ENCODE measurements at regions not wholly inside any gene's neighbourhood (a gene's known extent, or its start where the extent isn't known, plus 50 kb on each side); places are given as distances from the start of the nearest gene placed in this dataset.
"Not testable (repeated sequence)": the region's sequence is repeated elsewhere in the genome, so short reads cannot be mapped to it uniquely, and the experiment has no call there.

DNA sequence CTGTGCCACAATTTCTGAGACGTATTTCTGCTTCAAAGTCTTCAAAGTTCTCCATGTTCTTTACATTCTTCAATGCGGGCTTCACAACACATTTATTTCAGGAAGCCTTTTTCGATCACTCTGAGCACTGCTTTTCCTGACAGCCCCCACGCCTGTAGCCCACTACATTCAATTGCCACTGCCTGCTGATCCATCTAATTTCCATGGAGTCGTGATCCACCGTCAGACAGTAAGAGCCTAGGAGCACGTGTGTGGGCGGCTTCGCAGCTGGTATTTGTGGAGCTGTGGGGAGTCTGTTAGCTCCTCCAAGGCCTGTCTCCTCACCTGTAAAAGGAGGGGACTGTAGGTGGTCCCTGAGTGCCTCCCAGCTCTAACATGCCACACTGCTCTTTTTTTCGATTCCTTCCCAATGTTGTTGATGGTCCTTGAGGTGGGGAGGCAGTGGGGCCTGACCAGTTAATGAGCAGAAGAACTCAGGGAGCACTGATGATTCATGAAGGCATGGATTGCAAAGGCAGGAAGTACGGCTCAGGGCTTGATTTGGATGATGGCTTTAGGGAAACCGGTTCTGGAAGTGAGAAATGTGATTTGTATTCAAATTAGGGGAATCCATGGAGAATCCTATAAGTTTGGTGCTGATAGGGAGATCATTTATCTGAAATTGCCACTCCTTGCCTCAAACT lies 401.1 kb upstream of the PODXL start:
- no peak for FAIRE-seq

DNA sequence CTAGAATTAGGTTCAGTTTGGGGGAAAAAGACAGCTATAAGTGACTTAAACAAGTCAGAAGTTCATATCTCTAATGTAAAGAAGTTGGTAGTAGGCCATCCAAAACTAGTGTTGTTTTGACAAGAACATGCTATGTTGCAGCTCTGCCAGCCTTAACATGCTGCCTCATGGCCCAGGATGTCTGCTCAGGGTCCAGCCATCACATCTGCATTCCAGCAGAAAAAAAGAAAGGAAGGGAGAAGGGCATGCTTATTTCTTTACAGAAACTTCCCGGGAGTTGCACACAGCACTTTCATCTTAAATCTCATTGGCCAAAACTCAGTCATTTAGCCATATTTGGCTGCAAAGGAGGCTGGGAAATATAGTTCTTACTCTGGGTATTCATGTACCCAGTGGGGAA lies 400.4 kb upstream of the PODXL start:
- FAIRE-seq = no peak

DNA sequence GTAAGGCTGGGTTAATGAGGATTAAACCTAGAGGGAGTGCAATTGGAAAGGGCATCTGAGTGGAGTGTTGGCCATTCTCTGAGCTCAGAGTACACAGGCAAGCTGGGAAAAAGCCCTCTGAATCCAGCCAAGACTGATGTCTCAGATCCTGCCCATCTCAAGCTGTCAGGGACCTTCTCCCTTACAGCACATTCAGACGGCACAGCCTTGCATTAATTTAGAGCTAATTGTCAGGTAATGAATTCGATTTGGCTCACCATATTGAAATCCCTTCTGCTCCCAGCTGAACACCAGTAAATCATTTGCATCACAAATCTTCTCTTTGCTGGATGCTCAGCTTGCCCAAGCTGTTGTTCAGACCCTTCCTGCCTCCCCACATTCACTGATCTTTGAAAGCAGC lies 399.3 kb upstream of the PODXL start:
- FAIRE-seq = no peak

DNA sequence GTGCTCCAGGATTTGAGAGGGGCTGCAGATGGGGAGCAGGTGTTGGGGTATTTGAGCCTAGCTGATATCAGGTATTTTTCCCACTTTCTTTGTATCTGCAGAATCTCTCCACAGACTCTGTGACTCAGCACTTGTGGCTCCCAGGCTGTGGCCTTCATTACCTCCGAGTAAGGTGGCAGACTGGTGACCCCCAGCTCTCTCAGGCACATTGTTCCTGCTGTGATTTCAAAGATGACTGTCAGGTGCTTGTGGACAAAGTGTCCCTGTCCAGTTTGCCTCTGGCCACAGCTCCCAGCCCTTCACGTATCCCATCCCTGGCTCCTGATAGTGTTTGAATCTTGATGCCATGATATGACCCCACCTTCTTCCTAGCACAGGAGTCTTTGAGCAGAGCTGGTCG lies 396.8 kb upstream of the PODXL start:
- FAIRE-seq = no peak

DNA sequence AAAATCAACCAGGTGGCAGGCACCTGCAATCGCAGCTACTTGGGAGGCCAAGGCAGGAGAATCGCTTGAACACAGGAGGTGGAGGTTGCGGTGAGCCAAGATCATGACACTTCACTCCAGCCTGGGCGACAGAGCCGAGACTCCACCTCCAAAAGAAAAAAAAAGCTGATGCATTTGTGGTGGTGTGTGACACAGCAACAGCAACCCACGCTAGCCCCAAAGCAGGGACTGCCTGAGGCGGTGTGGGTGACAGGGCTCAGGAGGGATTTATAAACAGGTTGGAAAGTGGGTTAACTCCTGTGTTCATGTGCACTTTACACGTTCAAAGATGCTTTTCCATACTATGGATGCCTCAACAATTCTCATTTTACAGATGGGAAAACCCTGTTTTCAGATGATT lies 395.9 kb upstream of the PODXL start:
- no peak for FAIRE-seq

DNA sequence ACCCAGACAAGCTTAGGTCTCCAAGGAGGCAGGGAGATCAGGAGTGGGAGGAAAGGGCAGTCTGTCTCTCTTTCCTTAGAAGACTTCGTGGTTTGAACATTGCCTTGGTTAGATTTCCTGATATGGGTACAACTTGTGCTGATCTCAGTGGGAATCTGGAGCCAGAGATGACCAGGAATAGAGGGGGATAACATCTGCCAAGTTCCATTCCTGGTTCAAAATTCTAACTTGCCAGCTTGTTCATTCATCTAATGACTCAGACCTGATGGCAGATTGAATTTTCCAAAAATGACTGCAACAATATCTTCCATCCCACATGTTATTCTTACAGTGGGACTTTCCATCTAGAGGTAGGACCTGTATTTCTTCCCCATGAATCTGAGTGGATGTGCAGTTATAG lies 394.3 kb upstream of the PODXL start:
- no peak for FAIRE-seq

DNA sequence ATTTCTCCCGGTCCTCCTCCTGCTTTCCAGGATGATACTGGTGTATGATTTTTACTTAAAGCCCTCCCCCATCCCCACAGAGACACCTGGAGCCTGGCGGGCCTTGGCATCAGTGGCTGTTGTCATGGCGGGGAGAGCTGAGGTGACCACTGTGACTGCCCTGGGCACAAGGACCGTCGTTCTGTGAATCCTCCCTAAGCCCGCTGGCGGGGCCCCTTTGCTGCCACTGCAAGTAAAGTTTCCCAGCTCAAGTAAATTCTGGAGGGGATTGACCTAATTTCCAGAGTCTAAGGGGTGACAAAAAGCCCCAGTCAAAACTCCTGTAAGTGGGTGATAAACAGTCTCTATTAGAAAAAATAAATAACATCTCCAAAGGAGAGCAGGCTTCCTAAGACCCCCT lies 393.2 kb upstream of the PODXL start:
- no peak for FAIRE-seq

DNA sequence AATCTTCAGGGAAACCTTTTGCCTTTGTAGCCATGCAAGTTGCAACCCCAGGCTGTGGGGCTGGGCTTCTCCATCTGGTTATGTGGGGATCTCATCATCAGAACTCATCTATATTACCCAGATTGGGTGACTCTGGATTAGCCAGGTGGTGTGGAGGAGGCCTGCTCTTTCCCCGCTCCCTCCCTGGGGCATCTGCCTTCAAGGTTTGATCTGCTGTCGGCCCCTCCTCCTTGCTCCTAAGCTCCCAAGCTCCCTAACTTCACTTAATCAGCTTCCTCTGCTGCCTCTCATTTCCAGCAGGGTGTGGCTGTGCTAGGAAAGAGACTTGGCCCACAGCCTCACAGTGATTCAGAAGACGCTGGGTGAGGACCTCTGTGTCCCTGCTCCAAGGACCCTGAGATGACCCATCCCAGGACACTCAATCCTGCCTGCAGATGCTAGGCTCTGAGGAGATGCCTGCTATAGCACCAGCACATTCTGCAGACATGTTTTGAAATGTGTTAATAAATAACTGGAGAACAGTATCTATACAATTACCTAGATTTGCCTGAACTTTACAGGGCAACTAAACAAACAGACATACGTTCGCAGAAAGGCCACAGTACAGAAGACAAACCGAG lies 392.1 kb upstream of the PODXL start:
- FAIRE-seq = no peak

DNA sequence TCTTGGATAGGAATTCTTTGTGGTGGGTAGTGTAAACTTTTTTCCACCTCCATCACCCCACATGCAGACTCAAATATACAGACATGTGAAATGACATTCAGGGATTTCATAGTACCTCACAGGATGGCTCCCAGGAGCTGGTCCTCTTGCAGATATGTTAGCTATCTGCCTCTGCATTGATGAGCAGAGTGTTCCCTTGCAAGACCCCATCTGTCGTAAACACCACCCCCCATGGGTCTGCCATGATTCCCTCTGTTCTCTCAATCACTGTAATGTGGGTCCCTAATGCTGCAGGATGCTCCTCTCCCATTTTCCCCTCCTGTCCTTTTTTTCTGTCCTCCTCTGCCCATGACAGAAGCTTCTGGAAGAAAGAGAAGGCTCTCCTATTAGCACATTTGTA lies 391.2 kb upstream of the PODXL start:
- no peak for FAIRE-seq

DNA sequence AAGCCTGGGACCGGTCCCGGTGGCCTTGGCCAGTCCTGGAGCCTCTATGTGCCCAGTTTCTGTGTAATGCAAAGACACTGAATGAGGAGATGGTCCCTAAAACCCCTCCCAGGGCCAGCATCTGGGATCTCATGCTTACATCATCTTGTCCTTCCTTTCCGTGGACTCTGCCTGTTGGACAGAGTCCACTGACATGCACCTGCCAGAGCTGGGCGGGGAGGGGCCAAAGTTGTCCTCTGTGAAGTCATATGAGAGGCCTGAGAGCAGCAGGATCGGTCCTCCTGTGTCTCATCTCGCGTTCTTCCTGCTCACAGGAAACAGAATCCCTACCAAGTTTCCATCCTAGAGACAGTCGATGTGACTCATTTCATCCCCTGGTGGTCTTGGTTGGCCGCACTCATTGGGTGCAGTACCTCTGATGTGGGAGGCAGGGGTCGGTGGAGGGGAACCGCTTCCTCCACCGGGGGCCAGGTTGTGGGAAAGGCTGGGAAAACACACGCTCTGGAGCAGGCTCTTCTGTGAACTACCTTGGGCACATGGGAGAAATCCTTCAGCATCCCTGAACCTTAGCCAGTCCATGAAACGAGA lies 389.6 kb upstream of the PODXL start:
- no peak for FAIRE-seq

DNA sequence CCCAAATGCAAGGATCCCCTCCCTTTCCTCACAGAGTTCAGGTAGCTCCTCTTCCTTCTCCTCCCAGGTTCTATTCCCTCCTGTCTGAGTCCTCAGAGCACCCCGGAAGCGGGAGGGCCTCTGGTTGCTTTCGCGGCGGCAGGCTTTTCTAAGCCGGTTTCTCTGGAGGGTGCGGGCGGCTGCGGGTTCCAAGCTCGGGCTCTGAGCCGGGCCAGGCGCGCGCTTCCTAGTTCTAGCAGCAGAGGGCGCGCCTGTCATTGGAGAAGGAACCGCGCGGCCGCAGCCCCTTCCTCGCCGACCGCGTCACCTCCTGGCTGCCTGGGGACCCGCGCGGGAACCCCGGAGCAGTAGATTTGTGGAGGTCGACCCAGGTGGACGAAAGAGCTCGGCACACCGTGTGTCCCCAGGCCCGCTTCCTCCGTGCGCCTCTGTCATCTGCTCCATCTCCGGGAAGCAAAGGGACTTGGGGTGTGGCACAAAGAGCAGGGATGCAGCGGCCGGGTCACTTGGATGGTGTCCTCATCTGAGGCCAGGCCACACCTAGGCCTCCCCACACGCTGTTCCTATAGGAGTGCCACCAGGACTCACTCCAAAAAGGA lies 389.0 kb upstream of the PODXL start:
- no peak for FAIRE-seq

DNA sequence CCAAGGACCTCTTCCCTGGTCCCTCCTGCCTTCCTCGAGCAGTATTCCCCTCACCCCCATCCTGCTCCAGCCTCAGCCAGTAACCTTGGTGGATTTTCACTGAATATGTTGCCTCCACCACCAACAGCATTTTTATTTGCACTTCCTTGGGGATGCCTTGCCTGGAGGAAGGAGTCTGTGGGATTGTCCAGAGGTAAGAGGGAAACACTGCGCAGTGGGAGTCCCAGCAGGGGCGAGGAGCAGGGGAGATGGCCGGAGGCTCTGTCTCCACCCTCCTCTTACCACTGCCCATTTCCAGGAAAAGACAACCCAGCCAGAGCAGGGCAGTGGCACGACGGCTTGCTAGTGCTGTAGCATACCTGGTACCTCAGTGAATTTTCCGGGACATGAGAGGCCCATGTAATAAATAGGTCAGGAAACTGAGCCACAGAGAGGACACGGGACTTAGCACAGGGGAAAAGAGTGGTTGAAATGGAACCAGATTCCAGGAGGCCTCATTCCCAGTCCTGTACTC lies 388.2 kb upstream of the PODXL start:
- FAIRE-seq = no peak

DNA sequence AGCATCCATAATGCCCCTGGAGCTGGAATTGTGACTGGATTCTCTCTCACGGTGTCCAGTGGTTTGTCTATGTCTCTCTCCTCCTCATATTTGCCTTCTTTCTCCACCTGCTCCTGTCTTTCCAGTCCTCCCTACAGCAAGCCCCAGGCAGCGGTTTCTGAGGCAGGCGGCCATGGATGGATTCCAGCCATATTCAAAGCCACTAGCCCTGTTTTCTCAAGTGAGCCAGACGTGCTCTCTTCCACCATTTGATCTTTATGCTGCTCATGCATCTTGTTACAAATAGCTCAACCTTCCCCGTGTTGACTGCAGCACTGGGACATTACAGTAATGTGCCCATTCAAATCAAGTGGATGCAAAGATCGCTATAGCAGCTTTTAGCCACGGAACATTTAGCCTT lies 387.2 kb upstream of the PODXL start:
- FAIRE-seq = no peak

DNA sequence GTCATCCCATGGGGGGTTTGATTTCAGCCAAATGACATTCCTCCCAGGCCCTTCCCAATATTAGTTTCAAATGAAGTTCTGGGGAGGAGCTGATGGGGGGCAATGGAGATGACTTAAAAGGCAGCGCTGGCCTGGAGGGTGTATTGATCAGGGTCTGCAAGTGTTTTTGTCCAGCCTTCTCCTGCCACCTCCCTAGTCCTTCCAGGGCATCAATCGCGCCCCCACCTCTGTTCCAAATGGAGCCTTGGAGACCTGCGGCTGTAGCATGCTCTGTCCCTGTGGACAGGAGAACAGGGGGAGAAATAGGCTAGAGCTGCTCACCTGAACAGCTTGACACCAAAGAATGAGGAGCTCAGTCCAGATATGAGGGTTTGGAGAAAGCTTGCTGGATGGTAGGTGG lies 386.8 kb upstream of the PODXL start:
- no peak for FAIRE-seq

DNA sequence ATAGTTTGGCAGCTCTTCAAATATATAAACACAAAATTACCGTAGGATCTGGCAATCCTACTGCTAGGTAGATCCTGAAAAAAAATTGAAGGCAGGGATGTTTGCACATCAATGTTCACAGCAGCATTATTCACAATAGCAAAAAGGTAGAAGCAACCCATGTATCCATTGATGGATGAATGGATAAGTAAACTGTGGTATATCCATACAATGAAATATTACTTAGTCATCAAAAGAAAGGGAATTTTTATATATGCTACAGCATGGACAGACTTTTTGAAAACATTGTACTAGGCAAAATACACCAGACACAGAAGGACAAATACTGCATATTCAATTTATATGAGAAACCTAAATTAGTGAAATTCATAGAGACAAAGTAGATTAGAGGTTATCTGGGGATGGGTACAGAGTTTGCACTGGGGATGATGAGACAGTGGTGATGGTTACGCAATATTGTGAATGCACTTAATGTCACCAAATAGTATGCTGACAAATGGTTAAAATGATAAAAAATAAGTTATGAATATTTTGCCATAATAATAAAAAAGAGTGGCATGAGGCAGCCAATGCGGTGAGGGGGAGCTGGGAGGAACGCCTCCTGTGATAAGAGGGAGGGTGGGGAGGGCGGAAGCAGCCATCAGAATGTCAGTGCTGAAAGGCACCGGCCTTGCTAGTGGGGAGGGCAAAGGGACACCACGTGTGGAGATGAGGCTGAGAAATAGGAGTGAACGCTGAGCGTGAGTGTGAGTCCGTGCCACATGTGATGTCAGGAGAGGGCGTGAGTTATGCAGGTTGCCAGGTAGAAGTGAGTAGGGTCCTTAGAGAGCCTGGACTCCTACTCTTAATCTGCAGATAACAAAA lies 386.1 kb upstream of the PODXL start:
- no peak for FAIRE-seq

DNA sequence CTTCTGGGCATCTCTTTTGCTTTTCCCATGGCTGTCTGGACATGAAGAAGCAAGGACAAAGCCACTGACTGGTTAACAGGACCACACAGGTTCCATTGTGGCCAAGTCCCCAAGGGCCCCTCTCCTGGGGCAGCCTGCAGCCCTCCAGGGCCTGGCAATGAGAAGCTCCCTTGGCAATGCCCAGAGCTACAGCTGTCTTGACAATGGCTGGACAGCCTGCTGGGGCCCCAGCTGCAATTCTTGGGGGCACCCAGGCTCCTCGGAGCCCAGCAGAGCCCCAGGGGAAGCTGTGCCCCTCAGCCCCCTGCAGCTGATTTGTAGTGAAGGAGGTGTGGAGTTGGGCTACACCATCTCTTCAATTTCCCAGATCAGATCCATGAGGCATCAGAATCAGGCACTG lies 384.9 kb upstream of the PODXL start:
- no peak for FAIRE-seq

DNA sequence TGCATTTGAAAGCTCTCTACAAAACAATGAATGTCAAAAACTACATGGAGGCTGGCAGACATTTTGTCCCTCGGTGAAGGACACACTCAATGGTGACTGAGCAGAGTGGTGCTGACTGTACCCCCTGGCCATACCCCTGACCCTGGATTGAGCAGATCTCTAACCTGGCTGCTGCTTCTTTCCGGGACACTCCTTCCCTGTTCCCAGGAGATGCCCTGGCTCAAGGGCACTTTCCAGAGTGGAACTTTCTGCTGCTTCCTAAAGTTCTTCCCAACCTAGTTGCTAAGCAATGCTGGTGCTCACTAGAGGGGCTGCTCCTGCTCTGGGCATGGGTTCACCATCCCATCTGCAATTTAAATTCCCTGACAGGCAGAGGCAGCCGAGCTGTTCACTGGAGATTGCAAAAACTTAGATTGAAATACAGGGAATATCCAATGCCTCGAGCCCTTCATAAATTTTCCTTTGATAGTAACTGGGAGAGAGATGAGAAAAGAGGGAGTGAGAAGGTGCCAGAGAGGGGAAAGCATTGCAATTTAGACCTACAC lies 384.3 kb upstream of the PODXL start:
- no peak for FAIRE-seq

DNA sequence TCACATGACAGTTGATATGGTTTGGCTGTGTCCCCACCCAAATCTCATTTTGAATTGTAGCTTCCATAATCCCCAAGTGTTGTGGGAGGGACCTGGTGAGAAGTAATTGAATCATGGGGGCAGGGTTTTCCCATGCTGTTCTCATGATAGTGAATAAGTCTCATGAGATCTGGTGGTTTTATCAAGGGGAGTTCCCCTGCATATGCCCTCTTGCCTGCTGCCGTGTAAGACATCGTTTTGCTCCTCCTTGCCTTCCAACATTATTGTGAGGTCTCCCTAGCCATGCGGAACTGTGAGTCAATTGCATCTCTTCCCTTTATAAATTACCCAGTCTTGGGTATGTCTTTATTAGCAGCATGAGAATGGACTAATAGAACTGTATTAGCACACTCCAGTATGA lies 382.4 kb upstream of the PODXL start:
- FAIRE-seq = not testable (repeated sequence)

DNA sequence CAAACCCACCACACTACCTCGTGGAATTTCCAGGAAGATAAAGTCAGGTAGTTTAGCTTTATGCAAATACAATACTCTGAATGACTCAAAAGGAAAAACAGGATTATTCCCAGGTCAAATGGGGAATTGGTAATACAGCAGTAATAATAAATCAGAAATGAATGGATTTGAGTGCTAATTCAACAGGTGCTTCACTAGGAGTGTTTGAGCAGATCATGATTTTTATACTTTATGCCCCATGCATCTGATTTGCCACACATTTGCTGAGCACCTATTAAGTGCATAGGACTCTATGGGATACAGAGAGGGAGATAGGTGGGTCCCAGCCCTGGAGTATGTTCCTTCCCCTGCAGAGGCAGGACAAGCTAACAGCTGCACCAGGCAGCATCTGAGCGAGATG lies 381.4 kb upstream of the PODXL start:
- FAIRE-seq = no peak

DNA sequence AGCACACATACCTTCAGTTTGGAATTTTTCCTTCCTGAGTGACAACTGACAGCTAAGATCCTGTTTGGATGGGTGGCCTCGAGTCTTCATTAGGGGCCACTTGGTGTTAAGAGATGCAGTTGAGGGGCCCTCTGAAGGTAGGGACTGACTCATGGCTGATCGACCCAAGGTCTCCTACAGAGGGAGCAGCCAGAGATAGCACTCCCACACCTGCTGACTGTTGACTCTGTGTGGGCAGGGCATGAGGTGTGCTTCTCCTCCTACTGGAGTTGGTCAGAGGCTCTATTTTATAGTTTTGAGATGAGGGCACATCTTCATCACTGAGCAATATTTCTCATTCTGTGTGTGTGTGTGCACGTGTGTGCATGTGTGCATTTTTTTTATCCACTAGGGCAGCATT lies 378.8 kb upstream of the PODXL start:
- no peak for FAIRE-seq

DNA sequence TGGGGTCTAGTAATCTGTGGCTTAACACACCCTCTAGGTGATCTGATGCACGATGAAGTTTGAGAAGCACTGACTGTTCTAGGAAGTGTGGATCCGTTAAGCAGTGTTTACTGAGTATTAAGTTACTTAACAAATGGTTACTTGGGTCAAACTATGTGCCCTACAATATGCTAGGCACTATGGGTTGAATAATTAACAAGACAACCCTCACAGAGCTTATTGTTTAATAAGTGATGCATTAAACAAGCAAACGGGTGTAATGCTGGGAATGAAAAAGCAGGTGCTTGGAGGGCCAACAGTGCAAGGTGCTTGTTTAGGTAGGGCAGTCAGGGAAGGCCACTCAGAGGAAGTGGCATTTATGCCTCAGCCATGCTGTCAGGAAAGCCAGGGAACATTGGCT lies 378.0 kb upstream of the PODXL start:
- FAIRE-seq = no peak

DNA sequence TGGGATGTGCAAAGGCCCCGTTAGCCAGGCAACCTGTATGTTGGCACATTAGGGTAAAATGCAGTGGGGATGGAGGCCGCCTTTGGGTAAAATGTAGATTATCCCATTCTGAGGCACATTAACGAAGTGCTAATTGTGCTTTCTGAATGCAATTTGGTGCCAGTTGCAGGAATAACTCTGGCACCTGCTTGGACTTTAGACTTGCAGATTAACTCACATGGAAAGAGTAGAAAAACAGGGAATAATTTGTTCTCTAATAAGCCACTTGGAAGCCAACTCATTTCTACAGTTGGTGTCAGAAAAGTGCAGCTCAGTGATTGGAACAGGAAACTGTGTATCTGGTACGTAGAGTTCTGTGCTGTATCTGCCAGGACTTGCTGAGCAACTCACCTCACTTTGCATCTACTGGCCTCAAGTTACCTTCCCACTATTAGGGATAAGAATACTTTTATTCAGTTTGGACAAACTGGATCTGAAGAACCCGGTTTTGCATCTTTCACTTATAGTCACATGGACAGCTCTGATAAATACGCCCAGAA lies 377.4 kb upstream of the PODXL start:
- FAIRE-seq = no peak
